Calu3 (cell line): ENCODE measurements at regions not wholly inside any gene's neighbourhood (a gene's known extent, or its start where the extent isn't known, plus 50 kb on each side); places are given as distances from the start of the nearest gene placed in this dataset.

ENCODE experiments used
- BruUV-seq: library from RNA; stranded (reverse); fragments of 400-500 nt; replicated peaks from 2 replicates; lab custom pipeline; 2021; lab: Mats Ljungman, UMichigan
- CTCF ChIA-PET: fragments of 300-600 bp; sonication (Branson Sonifier 250); formaldehyde crosslinking; loops from one replicate; lab custom pipeline; 2022; ENCODE audit warnings: antibody characterized with exemption; lab: Charles Lee
- DNase-seq: peaks from one replicate; pipeline ENCODE4 v3.0.0; 2022
- H3K27ac Mint-ChIP-seq: one replicate; pipeline ENCODE4 v1.8.0; 2022; ENCODE audit warnings: mixed read lengths; ENCODE audit not compliant: unreplicated experiment
- H3K27me3 Mint-ChIP-seq: one replicate; pipeline ENCODE4 v1.8.0; 2022; ENCODE audit warnings: mixed read lengths; ENCODE audit not compliant: unreplicated experiment
- H3K36me3 Mint-ChIP-seq: one replicate; pipeline ENCODE4 v1.8.0; 2022; ENCODE audit warnings: mild to moderate bottlenecking, moderate library complexity, mixed read lengths; ENCODE audit not compliant: insufficient read depth, unreplicated experiment
- H3K4me1 Mint-ChIP-seq: one replicate; pipeline ENCODE4 v1.8.0; 2022; ENCODE audit warnings: mild to moderate bottlenecking, low read depth, mixed read lengths; ENCODE audit not compliant: unreplicated experiment
- H3K4me3 Mint-ChIP-seq: one replicate; pipeline ENCODE4 v1.8.0; 2022; ENCODE audit warnings: mild to moderate bottlenecking, low read depth, moderate library complexity, mixed read lengths; ENCODE audit not compliant: unreplicated experiment
- H3K9me3 Mint-ChIP-seq: one replicate; pipeline ENCODE4 v1.8.0; 2022; ENCODE audit warnings: low read depth, mixed read lengths; ENCODE audit not compliant: unreplicated experiment
- intact Hi-C: fragments of 100-400 bp; cut with micrococcal nuclease; formaldehyde crosslinking; loops from one replicate; pipeline ENCODE4 v1.10.0; 2022; ENCODE audit not compliant: unreplicated experiment
- TF ChIP-seq, protein P1 (sequence below): fragments of 200-600 bp; IDR thresholded peaks from one replicate; pipeline ENCODE4 v1.8.0; 2022; ENCODE audit warnings: antibody characterized with exemption; ENCODE audit not compliant: unreplicated experiment

DNA sequence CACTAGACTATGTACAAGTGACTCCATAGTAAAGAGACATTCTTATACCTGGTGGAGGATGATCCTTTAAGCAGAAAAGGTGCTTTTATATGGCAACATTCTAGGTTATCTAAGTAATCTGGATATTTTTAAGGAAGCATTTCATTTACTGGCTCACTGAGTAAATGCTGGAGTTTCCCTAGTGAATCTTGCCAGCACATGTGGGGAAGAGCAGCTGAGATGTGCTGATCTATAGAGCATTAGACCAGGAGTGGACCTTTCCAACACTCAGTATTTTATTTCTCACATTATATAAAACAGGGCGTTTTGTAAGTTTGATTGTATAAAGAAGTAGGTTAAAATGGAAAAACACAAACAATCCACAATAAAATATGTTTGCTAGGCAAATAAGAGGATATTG, 478.5 kb downstream of the ATP23 start:
- TF ChIP-seq, protein P1, sequence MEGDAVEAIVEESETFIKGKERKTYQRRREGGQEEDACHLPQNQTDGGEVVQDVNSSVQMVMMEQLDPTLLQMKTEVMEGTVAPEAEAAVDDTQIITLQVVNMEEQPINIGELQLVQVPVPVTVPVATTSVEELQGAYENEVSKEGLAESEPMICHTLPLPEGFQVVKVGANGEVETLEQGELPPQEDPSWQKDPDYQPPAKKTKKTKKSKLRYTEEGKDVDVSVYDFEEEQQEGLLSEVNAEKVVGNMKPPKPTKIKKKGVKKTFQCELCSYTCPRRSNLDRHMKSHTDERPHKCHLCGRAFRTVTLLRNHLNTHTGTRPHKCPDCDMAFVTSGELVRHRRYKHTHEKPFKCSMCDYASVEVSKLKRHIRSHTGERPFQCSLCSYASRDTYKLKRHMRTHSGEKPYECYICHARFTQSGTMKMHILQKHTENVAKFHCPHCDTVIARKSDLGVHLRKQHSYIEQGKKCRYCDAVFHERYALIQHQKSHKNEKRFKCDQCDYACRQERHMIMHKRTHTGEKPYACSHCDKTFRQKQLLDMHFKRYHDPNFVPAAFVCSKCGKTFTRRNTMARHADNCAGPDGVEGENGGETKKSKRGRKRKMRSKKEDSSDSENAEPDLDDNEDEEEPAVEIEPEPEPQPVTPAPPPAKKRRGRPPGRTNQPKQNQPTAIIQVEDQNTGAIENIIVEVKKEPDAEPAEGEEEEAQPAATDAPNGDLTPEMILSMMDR: no peak
- CTCF ChIA-PET: no interaction called here
- H3K27ac Mint-ChIP-seq: no peak overlapping the region
- peaks cover 45% of the 10 kb centered on the region for H3K4me1 Mint-ChIP-seq
- BruUV-seq: no TSS peak
- no peak for DNase-seq
- intact Hi-C loops: loop anchor here (10.0 kb wide), 1 partner anchor 355 kb away; no protein-coding TSS in a partner anchor
- no peaks in the 10 kb centered on the region for H3K36me3 Mint-ChIP-seq
- H3K9me3 Mint-ChIP-seq: no peaks in the 10 kb centered on the region
- H3K27me3 Mint-ChIP-seq: no peaks in the 10 kb centered on the region
- H3K4me3 Mint-ChIP-seq: no peak overlapping the region

DNA sequence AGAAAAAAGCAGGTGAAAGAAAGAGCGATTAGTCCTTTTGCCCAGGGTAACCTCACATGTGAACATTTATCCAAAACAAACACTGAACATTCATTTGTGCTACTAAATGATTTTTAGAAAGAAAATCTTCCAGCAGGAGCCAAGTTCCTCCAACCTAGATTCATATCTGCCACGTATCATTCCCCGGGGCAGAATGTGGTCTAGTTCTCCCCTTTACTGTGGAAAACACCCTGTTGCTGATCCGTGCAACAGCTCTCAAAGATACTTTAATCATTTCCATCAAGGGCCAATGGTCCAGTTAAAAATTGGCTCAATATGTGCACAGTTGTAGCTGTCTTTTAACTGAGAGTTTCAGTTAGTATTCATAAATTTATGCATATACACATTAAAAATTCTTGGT, 479.1 kb downstream of the ATP23 start:
- CTCF ChIA-PET: no interaction called here
- H3K4me3 Mint-ChIP-seq: no peak overlapping the region

DNA sequence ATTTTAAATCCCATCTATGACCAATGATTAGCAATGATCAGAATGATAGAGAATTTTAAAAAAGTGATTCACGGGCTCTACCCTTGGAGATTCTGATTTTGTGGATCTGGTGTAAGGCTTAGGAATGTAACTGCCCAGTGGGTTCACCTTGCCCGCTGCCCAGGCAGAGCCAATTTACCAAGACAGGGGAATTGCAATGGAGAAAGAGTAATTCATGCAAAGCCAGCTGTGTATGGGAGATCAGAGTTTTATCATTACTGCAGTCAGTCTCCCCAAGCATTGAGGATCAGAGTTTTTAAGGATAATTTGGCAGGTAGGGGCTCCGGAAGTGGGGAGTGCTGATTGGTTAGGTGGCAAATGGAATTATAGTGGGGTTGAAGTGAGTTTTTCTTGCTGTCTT, 480.6 kb downstream of the ATP23 start:
- TF ChIP-seq, protein P1: no peak
- peaks cover 47% of the 10 kb centered on the region for H3K4me1 Mint-ChIP-seq
- BruUV-seq: no TSS peak
- no peak overlapping the region for H3K27ac Mint-ChIP-seq
- H3K4me3 Mint-ChIP-seq: no peak overlapping the region
- peaks cover 3% of the 10 kb centered on the region for H3K9me3 Mint-ChIP-seq
- H3K36me3 Mint-ChIP-seq: no peaks in the 10 kb centered on the region
- no peaks in the 10 kb centered on the region for H3K27me3 Mint-ChIP-seq
- CTCF ChIA-PET: no interaction called here
- no peak for DNase-seq
- intact Hi-C loops: loop anchor here (10.0 kb wide), 1 partner anchor 357 kb away; no protein-coding TSS in a partner anchor

More for the DNA sequence above, 479.1 kb downstream of the ATP23 start:
- H3K36me3 Mint-ChIP-seq: no peaks in the 10 kb centered on the region
- intact Hi-C loops: loop anchor here (10.0 kb wide), 1 partner anchor 356 kb away; no protein-coding TSS in a partner anchor
- H3K4me1 Mint-ChIP-seq: peaks cover 48% of the 10 kb centered on the region
- no peak overlapping the region for H3K27ac Mint-ChIP-seq
- no peaks in the 10 kb centered on the region for H3K27me3 Mint-ChIP-seq
- TF ChIP-seq, protein P1: no peak
- DNase-seq: no peak
- BruUV-seq: no TSS peak
- H3K9me3 Mint-ChIP-seq: no peaks in the 10 kb centered on the region

DNA sequence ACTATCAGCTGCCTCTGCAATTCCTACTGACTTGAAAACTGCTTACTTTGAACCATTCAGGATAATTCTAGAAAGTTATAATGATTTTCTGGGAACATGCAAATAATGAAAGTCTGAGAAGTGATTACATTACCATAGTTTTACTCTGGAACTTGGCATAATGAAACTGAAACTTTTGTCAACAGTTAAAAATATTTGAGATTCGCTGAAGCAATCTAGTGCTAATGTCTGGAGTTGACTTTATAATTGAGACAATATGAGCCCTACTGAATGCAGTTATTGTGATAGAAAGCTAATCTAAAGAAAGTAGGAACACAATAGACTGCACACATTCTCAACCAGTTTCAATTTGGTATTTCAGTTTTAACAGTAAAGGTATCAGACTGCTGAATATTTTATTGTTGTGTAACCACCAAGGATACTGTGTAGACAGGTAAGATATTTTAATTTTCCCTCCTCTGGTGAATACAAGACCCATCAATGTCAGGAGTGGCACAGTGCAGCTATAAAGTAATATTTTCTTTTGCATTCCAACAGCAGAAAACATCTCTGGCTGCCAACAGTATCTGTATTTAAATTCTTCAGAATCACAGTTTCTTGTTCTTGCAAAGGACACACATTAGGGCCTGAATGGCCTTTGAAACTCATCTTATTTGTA, 483.5 kb downstream of the ATP23 start:
- intact Hi-C loops: loop anchor here (10.0 kb wide), 1 partner anchor 360 kb away; no protein-coding TSS in a partner anchor
- H3K9me3 Mint-ChIP-seq: peaks cover 15% of the 10 kb centered on the region

More for the DNA sequence above, 483.5 kb downstream of the ATP23 start:
- TF ChIP-seq, protein P1: no peak
- Mint-ChIP-seq H3K27ac (peak overlapping the region; percentile 70), H3K4me1 (peaks cover 49% of the 10 kb centered on the region), H3K4me3 (peak overlapping the region; percentile 53), H3K36me3 (no peaks in the 10 kb centered on the region), H3K27me3 (no peaks in the 10 kb centered on the region)
- CTCF ChIA-PET: interaction anchor here (0.7 to 2.5 kb wide), 4 partner anchors 10 to 88 kb away, joined by 3 to 21 read pairs (median 10); no protein-coding TSS in a partner anchor
- no TSS peak for BruUV-seq
- DNase-seq: no peak
